Omental fat pad (tissue), 3 donors: ENCODE measurements at regions not wholly inside any gene's neighbourhood (a gene's known extent, or its start where the extent isn't known, plus 50 kb on each side); places are given as distances from the start of the nearest gene placed in this dataset.

Experiments
- ATAC-seq: fragments of 150-250 bp; one replicate; pipeline ENCODE4 v1.9.1; 2016; ENCODE audit warnings: mild to moderate bottlenecking, moderate library complexity; ENCODE audit not compliant: low FRiP score
- DNase-seq: peaks from one replicate; pipeline ENCODE4 v3.0.0-alpha.2; 2019; ENCODE audit warnings: low spot score
- TF ChIP-seq, protein P1 (sequence below), 3 donors: fragments of 450-650 bp; IDR thresholded peaks; one replicate each; pipeline ENCODE4 v1.5.1; 2016 to 2017; ENCODE audit warnings: antibody characterized with exemption in 3 of 3, mild to moderate bottlenecking in 3 of 3, moderate library complexity in 2 of 3

DNA sequence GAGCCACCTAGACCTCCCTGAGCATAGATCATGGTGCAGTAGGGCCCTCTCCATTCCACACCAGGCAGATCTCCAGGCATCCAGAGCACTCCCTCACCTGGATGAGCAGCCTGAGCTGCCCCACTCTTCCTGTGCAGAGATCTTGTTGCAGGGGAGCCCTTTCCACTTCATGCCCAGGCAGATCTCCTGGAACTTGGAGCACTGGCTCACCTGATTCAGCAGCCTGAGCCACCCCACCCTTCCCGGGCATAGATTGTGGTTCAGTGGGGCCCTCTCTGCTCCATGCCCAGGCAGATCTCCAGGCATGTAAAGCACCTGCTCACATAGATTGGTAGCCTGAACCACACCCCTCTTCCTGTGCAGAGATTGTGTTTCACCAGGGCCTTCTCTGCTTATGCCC, 78.0 kb downstream of the SEC16B start:
- TF ChIP-seq, protein P1, sequence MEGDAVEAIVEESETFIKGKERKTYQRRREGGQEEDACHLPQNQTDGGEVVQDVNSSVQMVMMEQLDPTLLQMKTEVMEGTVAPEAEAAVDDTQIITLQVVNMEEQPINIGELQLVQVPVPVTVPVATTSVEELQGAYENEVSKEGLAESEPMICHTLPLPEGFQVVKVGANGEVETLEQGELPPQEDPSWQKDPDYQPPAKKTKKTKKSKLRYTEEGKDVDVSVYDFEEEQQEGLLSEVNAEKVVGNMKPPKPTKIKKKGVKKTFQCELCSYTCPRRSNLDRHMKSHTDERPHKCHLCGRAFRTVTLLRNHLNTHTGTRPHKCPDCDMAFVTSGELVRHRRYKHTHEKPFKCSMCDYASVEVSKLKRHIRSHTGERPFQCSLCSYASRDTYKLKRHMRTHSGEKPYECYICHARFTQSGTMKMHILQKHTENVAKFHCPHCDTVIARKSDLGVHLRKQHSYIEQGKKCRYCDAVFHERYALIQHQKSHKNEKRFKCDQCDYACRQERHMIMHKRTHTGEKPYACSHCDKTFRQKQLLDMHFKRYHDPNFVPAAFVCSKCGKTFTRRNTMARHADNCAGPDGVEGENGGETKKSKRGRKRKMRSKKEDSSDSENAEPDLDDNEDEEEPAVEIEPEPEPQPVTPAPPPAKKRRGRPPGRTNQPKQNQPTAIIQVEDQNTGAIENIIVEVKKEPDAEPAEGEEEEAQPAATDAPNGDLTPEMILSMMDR (IDR thresholded peaks at IDR 0.05) = no peak
- ATAC-seq = no peak
- no peak for DNase-seq

DNA sequence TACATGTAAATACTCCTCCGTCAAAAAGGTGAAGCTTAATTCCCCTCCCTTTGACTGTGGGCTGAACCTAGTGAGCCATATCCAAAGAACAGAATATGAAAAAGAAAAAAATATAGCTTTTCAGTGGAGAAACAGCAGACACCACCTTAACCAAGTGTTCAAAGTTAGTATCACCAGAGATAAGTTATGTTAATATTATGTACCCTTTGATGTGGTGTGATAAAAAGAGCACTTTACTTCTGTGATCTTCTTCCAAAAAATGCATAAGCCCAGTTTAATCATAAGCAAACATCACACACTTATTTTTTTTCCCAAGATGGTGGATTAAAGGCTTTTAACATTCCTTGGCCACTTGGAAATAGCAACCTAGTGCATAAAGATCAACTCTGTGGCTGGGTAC, 79.4 kb downstream of the SEC16B start:
- ATAC-seq (no peak), DNase-seq (no peak)
- TF ChIP-seq, protein P1 (IDR thresholded peaks at IDR 0.05) = no peak

DNA sequence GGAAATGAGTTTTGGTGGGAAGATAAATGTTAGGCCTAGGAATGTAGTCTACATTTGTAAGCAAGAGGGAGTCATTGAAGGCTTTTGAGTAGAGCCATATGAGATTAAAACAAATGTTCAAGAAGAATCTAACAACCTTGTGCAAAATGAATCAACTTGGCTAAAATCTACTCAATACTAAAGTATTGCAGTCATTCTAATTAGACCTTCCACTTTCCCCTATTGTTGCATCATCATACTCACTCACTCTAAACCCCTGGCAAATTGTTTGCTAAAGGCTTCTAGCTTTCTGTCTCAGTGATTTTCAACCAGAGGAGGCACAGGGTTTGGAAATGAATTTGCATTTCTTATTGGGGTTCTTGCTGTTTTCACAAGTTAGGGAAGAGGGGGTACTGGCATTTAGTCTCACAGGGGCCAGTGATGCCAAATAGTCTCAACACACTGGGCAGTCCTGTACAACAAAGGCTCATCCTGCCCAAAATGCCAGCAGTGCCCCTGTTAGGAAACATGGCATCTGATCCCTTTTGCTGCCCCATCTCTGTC, 85.3 kb downstream of the SEC16B start:
- DNase-seq (no peak), ATAC-seq (no peak)
- TF ChIP-seq, protein P1 (IDR thresholded peaks at IDR 0.05) = no peak

DNA sequence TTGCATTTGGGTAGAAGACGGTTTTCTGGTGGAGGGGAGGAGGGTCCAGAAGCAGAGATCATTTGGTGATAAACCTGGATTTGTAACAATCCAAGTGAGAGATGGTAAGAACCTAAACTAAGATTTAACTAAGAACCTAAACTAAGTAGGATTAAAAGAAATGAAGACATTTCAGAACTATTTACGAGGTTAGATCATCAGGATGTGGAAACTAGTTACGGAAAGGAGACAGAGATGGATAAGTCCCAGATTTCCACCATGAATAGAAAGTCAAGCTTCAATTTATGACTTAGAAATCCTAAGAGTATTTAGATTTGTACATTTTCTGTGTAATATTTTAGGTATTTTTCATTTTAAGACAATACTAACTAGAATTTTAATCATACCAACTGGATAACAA, 86.3 kb downstream of the SEC16B start:
- no peak for DNase-seq
- ATAC-seq = no peak
- TF ChIP-seq, protein P1 (IDR thresholded peaks at IDR 0.05) = no peak

DNA sequence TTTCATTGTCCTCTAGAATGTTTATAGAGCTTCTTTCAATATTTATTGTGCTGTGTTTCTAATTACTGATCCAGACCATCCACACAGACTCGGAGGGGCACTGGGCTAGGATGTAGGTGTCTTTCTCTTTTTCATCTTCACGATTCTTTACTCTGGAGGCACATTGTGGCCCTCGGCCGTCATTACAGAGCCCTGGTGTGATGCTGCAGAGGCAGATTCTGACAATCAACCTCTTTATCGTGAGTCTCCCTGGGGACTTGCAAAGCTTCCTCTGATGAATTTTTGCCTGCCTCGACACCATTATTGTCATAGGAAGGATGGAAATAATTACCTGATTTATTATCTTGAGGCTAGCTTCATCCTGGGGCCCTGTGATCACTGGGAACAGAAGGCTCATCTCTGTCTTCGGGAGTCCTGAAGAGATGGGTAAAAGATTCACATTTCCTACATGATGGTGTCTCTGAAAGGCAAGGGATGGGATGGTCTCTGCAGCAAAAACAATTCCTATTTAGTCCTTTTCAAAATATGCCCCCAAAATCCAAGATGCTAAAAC, 89.4 kb downstream of the SEC16B start:
- DNase-seq (no peak), ATAC-seq (no peak)
- TF ChIP-seq, protein P1 (IDR thresholded peaks at IDR 0.05) = no peak

DNA sequence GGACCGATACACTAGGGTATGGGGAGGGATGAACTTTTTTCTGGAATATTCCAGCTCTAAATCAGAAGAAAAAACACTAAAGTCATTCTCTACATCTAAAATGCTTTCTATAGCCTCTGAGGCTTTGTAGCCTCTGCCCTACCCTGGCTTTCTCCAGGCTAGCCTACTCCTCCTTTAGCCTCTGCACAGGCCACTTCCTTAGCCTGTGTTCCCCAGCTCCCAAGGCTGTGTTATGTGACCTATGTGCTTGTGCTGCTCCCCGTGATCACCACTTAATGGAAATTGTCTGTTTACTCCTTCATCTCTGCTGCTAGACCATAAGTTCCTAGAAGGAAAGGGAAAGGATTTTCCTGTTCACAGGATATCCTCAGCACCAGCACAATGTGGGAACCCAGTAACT, 92.8 kb downstream of the SEC16B start:
- ATAC-seq = no peak
- TF ChIP-seq, protein P1 (IDR thresholded peaks at IDR 0.05) = no peak
- DNase-seq = no peak

DNA sequence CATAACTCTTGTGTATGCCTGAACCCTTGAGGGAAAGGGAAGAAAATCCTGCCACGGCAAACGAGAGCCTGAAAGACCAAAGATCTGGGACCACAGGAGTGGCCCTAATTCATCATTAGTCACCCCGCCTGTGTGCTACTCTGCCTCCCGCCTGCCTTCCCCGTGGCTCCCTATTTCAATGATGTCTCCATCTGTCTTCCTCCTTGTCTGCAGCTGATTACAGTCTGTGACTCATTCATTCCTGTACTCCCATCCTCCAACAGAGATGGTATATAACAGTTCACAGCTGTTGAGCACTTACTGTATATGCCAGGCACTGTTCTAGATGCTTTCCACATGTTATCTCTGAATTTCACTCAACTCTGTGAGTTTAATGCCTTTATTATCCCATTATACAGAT, 96.6 kb downstream of the SEC16B start:
- no peak for DNase-seq
- ATAC-seq = peak; percentile 89
- TF ChIP-seq, protein P1 (IDR thresholded peaks at IDR 0.05) = no peak
